ENCODE measurements at regions not wholly inside any gene's neighbourhood (a gene's known extent, or its start where the extent isn't known, plus 50 kb on each side); places are given as distances from the start of the nearest gene placed in this dataset.

GRCh38 chr4:144318797-144319196 is 178.3 kb upstream of the GYPA start:
- TF ChIP-seq CTCF (IDR thresholded peaks at IDR 0.05) (no peak), SIN3A (IDR thresholded peaks at IDR 0.05; ENCODE audit: borderline replicate concordance, insufficient read depth, low read depth, low read length) (no peak), POLR2AphosphoS5 (IDR thresholded peaks at IDR 0.05; ENCODE audit: low read depth, low read length) (no peak)
